ENCODE measurements at regions not wholly inside any gene's neighbourhood (a gene's known extent, or its start where the extent isn't known, plus 50 kb on each side); places are given as distances from the start of the nearest gene placed in this dataset.
A peak's percentile ranks its signal among the peaks of the same experiment; 100 is the strongest.

GRCh38 chr6:121809211-121809610, 373.8 kb downstream of the GJA1 start:
- no peak for TF ChIP-seq NR2F2 (IDR thresholded peaks at IDR 0.05)
- TF ChIP-seq RXRA (IDR thresholded peaks at IDR 0.05) = peak in 1 of 2 donors; percentile 6
- no peak for TF ChIP-seq EGR1 (IDR thresholded peaks at IDR 0.05; ENCODE audit: low read depth in 2 of 2)
- no peak for TF ChIP-seq HNF4A (conservative IDR thresholded peaks at IDR 0.05)
- TF ChIP-seq ZBTB33 (IDR thresholded peaks at IDR 0.05) = no peak
- no peak overlapping the region for H3K9ac ChIP-seq (ENCODE audit: low read depth in 1 of 2, low read length in 2 of 2)
- WGBS = 78% methylated on average over 3 of the region's 3 CpGs

GRCh38 chr6:121810158-121811032, 374.9 kb downstream of the GJA1 start:
- no peak overlapping the region for H3K9ac ChIP-seq (ENCODE audit: low read depth in 1 of 2, low read length in 2 of 2)
- peaks cover 0 to 4% (median 0%) of the 10 kb centered on the region in 4 donors for H3K27me3 ChIP-seq (ENCODE audit: control insufficient read depth in 4 of 4, insufficient read depth in 4 of 4, low read length in 3 of 4)
- TF ChIP-seq TAF1 (conservative IDR thresholded peaks at IDR 0.05) (no peak), NR2F2 (IDR thresholded peaks at IDR 0.05) (no peak), HNF4A (conservative IDR thresholded peaks at IDR 0.05) (no peak), HNF4G (IDR thresholded peaks at IDR 0.05) (no peak), SP1 (IDR thresholded peaks at IDR 0.05) (no peak), REST (IDR thresholded peaks at IDR 0.05) (no peak)
- H3K36me3 ChIP-seq (ENCODE audit: control insufficient read depth in 4 of 4, insufficient read depth in 3 of 4, low read depth in 1 of 4, low read length in 3 of 4) = no peaks in the 10 kb centered on the region
- no peaks in the 10 kb centered on the region for H3K9me3 ChIP-seq (ENCODE audit: control insufficient read depth in 4 of 4, low read length in 3 of 4)
- DNase-seq (ENCODE audit: low spot score) = no peak
- 81% methylated on average over 7 of the region's 7 CpGs for WGBS
- H3K27ac ChIP-seq (ENCODE audit: low read depth in 1 of 2, low read length in 2 of 2) = no peak overlapping the region
- H3K4me1 ChIP-seq (ENCODE audit: control insufficient read depth in 4 of 4, insufficient read depth in 4 of 4, low read length in 3 of 4) = no peaks in the 10 kb centered on the region
- H3K4me3 ChIP-seq (ENCODE audit: low read depth in 1 of 3, low read length in 3 of 3) = no peak overlapping the region

More at GRCh38 chr6:121809211-121809610, 373.8 kb downstream of the GJA1 start:
- Histone ChIP-seq H3K36me3 (ENCODE audit: control insufficient read depth in 4 of 4, insufficient read depth in 3 of 4, low read depth in 1 of 4, low read length in 3 of 4) (no peaks in the 10 kb centered on the region), H3K4me1 (ENCODE audit: control insufficient read depth in 4 of 4, insufficient read depth in 4 of 4, low read length in 3 of 4) (no peaks in the 10 kb centered on the region), H3K27me3 (ENCODE audit: control insufficient read depth in 4 of 4, insufficient read depth in 4 of 4, low read length in 3 of 4) (peaks cover 0 to 4% (median 0%) of the 10 kb centered on the region in 4 donors), H3K4me3 (ENCODE audit: low read depth in 1 of 3, low read length in 3 of 3) (no peak overlapping the region), H3K9me3 (ENCODE audit: control insufficient read depth in 4 of 4, low read length in 3 of 4) (no peaks in the 10 kb centered on the region), H3K27ac (ENCODE audit: low read depth in 1 of 2, low read length in 2 of 2) (no peak overlapping the region)
- DNase-seq (ENCODE audit: low spot score) = no peak

- no peak overlapping the region for H3K9ac ChIP-seq (ENCODE audit: low read depth in 1 of 2, low read length in 2 of 2)
- H3K27ac ChIP-seq (ENCODE audit: low read depth in 1 of 2, low read length in 2 of 2) = no peak overlapping the region
- H3K9me3 ChIP-seq (ENCODE audit: control insufficient read depth in 4 of 4, low read length in 3 of 4) = no peaks in the 10 kb centered on the region
- H3K27me3 ChIP-seq (ENCODE audit: control insufficient read depth in 4 of 4, insufficient read depth in 4 of 4, low read length in 3 of 4) = peaks cover 0 to 4% (median 0%) of the 10 kb centered on the region in 4 donors
- no peaks in the 10 kb centered on the region for H3K36me3 ChIP-seq (ENCODE audit: control insufficient read depth in 4 of 4, insufficient read depth in 3 of 4, low read depth in 1 of 4, low read length in 3 of 4)
- TF ChIP-seq HNF4A (conservative IDR thresholded peaks at IDR 0.05) (no peak), HNF4G (IDR thresholded peaks at IDR 0.05) (no peak), FOXA2 (IDR thresholded peaks at IDR 0.05) (no peak), TAF1 (conservative IDR thresholded peaks at IDR 0.05) (no peak), NR2F2 (IDR thresholded peaks at IDR 0.05) (no peak), JUND (IDR thresholded peaks at IDR 0.05) (no peak), ZBTB33 (IDR thresholded peaks at IDR 0.05) (no peak), EGR1 (IDR thresholded peaks at IDR 0.05; ENCODE audit: low read depth in 2 of 2) (no peak), FOXA1 (IDR thresholded peaks at IDR 0.05) (no peak), ATF3 (IDR thresholded peaks at IDR 0.05) (no peak)
- H3K4me1 ChIP-seq (ENCODE audit: control insufficient read depth in 4 of 4, insufficient read depth in 4 of 4, low read length in 3 of 4) = no peaks in the 10 kb centered on the region
- 71% methylated on average over 3 of the region's 3 CpGs for WGBS
- no peak overlapping the region for H3K4me3 ChIP-seq (ENCODE audit: low read depth in 1 of 3, low read length in 3 of 3)
- no peak for DNase-seq (ENCODE audit: low spot score)
Measured at GRCh38 chr6:121811106-121811505, 375.7 kb downstream of the GJA1 start.

Data from liver (tissue), 7 donors.